GM21381 (cell line): ENCODE measurements at regions not wholly inside any gene's neighbourhood (a gene's known extent, or its start where the extent isn't known, plus 50 kb on each side); places are given as distances from the start of the nearest gene placed in this dataset.
"Not testable (repeated sequence)": the region's sequence is repeated elsewhere in the genome, so short reads cannot be mapped to it uniquely, and the experiment has no call there.

ENCODE experiments used
- ATAC-seq: cut with Tn5 transposase; IDR thresholded peaks from one replicate; pipeline ENCODE4 v1.9.1; 2021; ENCODE audit warnings: mild to moderate bottlenecking, moderate library complexity; ENCODE audit not compliant: unreplicated experiment

- no peak for ATAC-seq
These were observed 366.9 kb upstream of the IRAK1BP1 start for GRCh38 chr6:78500299-78501089.

- no peak for ATAC-seq
These were observed 364.9 kb upstream of the IRAK1BP1 start for GRCh38 chr6:78502386-78502887.

- no peak for ATAC-seq
These were observed 362.2 kb upstream of the IRAK1BP1 start for GRCh38 chr6:78505178-78505577.

- no peak for ATAC-seq
These were observed 356.3 kb upstream of the IRAK1BP1 start for GRCh38 chr6:78511009-78511408.

- no peak for ATAC-seq
These were observed 353.5 kb upstream of the IRAK1BP1 start for GRCh38 chr6:78513856-78514255.

GRCh38 chr6:78515271-78515670 lies 352.1 kb upstream of the IRAK1BP1 start:
- ATAC-seq: no peak

GRCh38 chr6:78517399-78517798 lies 350.0 kb upstream of the IRAK1BP1 start:
- ATAC-seq: no peak

- no peak for ATAC-seq
These were observed 343.7 kb upstream of the IRAK1BP1 start for GRCh38 chr6:78523622-78524021.

GRCh38 chr6:78525976-78526375 lies 341.4 kb upstream of the IRAK1BP1 start:
- ATAC-seq: no peak

GRCh38 chr6:78526432-78526831 lies 340.9 kb upstream of the IRAK1BP1 start:
- no peak for ATAC-seq

- ATAC-seq: no peak
These were observed 338.4 kb upstream of the IRAK1BP1 start for GRCh38 chr6:78528926-78529325.

GRCh38 chr6:78530208-78530607 lies 337.1 kb upstream of the IRAK1BP1 start:
- ATAC-seq: no peak

GRCh38 chr6:78533426-78533825 lies 333.9 kb upstream of the IRAK1BP1 start:
- no peak for ATAC-seq

GRCh38 chr6:78533876-78534275 lies 333.5 kb upstream of the IRAK1BP1 start:
- no peak for ATAC-seq

- no peak for ATAC-seq
These were observed 329.3 kb upstream of the IRAK1BP1 start for GRCh38 chr6:78538002-78538401.

GRCh38 chr6:78547636-78548035 lies 319.7 kb upstream of the IRAK1BP1 start:
- not testable (repeated sequence) for ATAC-seq

GRCh38 chr6:78551361-78551760 lies 316.0 kb upstream of the IRAK1BP1 start:
- ATAC-seq: no peak

- ATAC-seq: no peak
These were observed 314.9 kb upstream of the IRAK1BP1 start for GRCh38 chr6:78552435-78552834.

GRCh38 chr6:78554341-78554740 lies 313.0 kb upstream of the IRAK1BP1 start:
- no peak for ATAC-seq

GRCh38 chr6:78559056-78559455 lies 308.3 kb upstream of the IRAK1BP1 start:
- no peak for ATAC-seq

- ATAC-seq: no peak
These were observed 306.3 kb upstream of the IRAK1BP1 start for GRCh38 chr6:78561015-78561414.

GRCh38 chr6:78565997-78566396 lies 301.4 kb upstream of the IRAK1BP1 start:
- ATAC-seq: no peak

GRCh38 chr6:78570044-78570443 lies 297.3 kb upstream of the IRAK1BP1 start:
- no peak for ATAC-seq
